ENCODE measurements at regions not wholly inside any gene's neighbourhood (a gene's known extent, or its start where the extent isn't known, plus 50 kb on each side); places are given as distances from the start of the nearest gene placed in this dataset.

DNA sequence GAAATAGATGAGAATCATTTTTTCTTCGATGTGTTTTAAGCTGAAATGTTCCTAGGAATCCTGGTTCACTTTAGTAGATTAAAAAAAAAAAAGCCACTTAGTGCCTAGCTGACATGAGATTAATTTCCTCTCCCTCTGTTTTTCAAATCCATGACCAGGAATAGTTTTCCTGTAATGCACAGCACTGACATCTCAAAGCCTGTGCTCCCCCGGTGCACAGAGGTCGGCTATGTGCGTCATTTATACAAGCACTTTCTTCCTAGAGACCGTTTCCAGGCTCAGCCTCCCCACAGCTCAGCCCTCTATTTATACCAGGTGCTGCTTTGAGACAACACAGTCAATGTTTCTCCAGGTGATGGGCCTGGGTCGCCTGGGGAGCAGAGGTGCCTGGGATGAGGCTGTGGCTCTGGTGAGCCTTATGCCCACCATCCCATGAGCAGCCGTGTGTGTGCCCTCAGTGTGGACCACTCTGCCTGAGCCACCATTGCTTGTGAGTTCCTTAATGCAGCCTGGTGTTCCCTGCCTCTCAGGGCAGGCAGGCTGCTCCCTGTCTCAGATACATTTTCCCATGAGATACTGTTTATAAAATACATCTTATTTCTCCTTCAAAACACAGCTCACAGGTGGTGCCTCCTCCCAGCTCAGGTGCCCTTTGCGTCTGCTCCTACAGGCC is 515.7 kb upstream of the HS6ST1 start:
- Histone ChIP-seq H2AFZ (ENCODE audit: low read length) (no peak overlapping the region), H4K20me1 (ENCODE audit: low read length) (no peaks in the 10 kb centered on the region), H3K9me3 (ENCODE audit: low read length) (no peaks in the 10 kb centered on the region), H3F3A (ENCODE audit: low read length, unreplicated experiment) (no peaks in the 10 kb centered on the region), H3K9me2 (replicated peaks; ENCODE audit: low read length) (no peaks in the 10 kb centered on the region), H3K4me2 (ENCODE audit: low read length) (no peak overlapping the region), H3K79me2 (ENCODE audit: low read length) (no peaks in the 10 kb centered on the region), H3K4me3 (ENCODE audit: low read length) (no peak overlapping the region), H3K9ac (ENCODE audit: low read length) (no peak overlapping the region), H3K27me3 (ENCODE audit: low read length) (no peaks in the 10 kb centered on the region), H3K27ac (ENCODE audit: low read length) (no peak overlapping the region), H3K4me1 (ENCODE audit: insufficient read depth, low read length) (no peaks in the 10 kb centered on the region), H3K36me3 (ENCODE audit: low read depth, low read length) (no peaks in the 10 kb centered on the region)
- BruUV-seq (replicated peaks) = no TSS peak
- intact Hi-C loops (cut with micrococcal nuclease) = no loop called here
- POLR2A ChIA-PET (ENCODE audit: unreplicated experiment) = no interaction called here
- no peak for ATAC-seq
- CTCF ChIA-PET = no interaction called here
- TF ChIP-seq EZH2 (IDR thresholded peaks at IDR 0.05; ENCODE audit: low read length, unreplicated experiment) = no peak
- TF ChIP-seq, protein P1, sequence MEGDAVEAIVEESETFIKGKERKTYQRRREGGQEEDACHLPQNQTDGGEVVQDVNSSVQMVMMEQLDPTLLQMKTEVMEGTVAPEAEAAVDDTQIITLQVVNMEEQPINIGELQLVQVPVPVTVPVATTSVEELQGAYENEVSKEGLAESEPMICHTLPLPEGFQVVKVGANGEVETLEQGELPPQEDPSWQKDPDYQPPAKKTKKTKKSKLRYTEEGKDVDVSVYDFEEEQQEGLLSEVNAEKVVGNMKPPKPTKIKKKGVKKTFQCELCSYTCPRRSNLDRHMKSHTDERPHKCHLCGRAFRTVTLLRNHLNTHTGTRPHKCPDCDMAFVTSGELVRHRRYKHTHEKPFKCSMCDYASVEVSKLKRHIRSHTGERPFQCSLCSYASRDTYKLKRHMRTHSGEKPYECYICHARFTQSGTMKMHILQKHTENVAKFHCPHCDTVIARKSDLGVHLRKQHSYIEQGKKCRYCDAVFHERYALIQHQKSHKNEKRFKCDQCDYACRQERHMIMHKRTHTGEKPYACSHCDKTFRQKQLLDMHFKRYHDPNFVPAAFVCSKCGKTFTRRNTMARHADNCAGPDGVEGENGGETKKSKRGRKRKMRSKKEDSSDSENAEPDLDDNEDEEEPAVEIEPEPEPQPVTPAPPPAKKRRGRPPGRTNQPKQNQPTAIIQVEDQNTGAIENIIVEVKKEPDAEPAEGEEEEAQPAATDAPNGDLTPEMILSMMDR (conservative IDR thresholded peaks at IDR 0.05; ENCODE audit: low read depth, low read length) = no peak
- no peak for TF ChIP-seq EZH2phosphoT487 (IDR thresholded peaks at IDR 0.05; ENCODE audit: borderline replicate concordance, low read length)
- no peak for DNase-seq

DNA sequence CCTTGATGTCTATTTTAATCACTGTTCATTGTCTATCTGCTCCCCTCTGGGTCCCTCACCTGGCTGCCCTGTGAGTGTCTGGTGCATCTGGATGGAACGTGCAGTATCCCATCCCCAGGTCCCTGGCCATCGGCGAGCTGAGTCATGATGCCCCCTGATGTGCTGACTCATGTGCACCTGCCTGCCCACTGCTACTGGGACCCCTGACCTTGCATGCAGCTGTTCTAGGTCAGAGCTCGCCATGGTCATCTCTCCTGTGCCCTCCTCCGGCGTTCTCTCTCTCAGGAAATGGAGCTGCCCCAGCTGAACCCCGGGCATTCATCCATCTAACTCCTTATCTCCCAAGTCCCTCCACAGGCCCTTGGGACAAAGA is 516.2 kb upstream of the HS6ST1 start:
- H3K9me2 ChIP-seq (replicated peaks; ENCODE audit: low read length) = no peaks in the 10 kb centered on the region
- intact Hi-C loops (cut with micrococcal nuclease) = no loop called here
- CTCF ChIA-PET = no interaction called here
- no peak overlapping the region for H3K4me3 ChIP-seq (ENCODE audit: low read length)
- no peaks in the 10 kb centered on the region for H3F3A ChIP-seq (ENCODE audit: low read length, unreplicated experiment)
- no peak for ATAC-seq
- H4K20me1 ChIP-seq (ENCODE audit: low read length) = no peaks in the 10 kb centered on the region
- no peaks in the 10 kb centered on the region for H3K27me3 ChIP-seq (ENCODE audit: low read length)
- H3K79me2 ChIP-seq (ENCODE audit: low read length) = no peaks in the 10 kb centered on the region
- TF ChIP-seq EZH2 (IDR thresholded peaks at IDR 0.05; ENCODE audit: low read length, unreplicated experiment) (no peak), EZH2phosphoT487 (IDR thresholded peaks at IDR 0.05; ENCODE audit: borderline replicate concordance, low read length) (no peak)
- TF ChIP-seq, protein P1 (conservative IDR thresholded peaks at IDR 0.05; ENCODE audit: low read depth, low read length) = no peak
- H3K27ac ChIP-seq (ENCODE audit: low read length) = no peak overlapping the region
- POLR2A ChIA-PET (ENCODE audit: unreplicated experiment) = no interaction called here
- no peak for DNase-seq
- no peak overlapping the region for H2AFZ ChIP-seq (ENCODE audit: low read length)
- no peaks in the 10 kb centered on the region for H3K36me3 ChIP-seq (ENCODE audit: low read depth, low read length)
- no peaks in the 10 kb centered on the region for H3K4me1 ChIP-seq (ENCODE audit: insufficient read depth, low read length)
- no peaks in the 10 kb centered on the region for H3K9me3 ChIP-seq (ENCODE audit: low read length)
- no peak overlapping the region for H3K9ac ChIP-seq (ENCODE audit: low read length)
- no peak overlapping the region for H3K4me2 ChIP-seq (ENCODE audit: low read length)
- BruUV-seq (replicated peaks) = no TSS peak

DNA sequence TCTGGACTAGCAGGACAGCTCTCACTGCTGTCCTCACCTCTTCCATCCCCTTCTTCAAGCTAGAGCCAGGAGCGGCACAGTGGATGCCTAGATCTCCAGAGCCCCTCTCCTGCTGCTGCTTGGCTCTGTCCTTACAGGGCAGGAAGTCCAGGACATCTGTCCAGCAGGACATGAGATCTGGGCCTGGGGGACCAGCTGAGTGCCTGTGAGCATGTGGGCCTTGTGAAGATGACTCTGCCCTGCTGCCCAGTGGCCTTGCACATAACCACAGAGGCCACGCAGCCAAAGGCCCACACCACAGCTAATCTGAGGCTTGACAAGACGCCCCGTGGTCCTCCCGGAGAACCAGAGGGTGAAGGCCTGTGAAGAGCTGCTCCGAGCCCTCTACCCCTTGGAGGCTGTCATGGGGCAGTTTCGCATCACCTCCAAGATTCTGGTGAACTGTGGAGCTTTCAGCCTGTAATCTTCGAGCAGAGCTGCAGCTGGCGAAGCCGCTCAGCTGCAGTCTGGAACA is 516.7 kb upstream of the HS6ST1 start:
- no peaks in the 10 kb centered on the region for H3K4me1 ChIP-seq (ENCODE audit: insufficient read depth, low read length)
- no peak overlapping the region for H3K9ac ChIP-seq (ENCODE audit: low read length)
- H3K36me3 ChIP-seq (ENCODE audit: low read depth, low read length) = no peaks in the 10 kb centered on the region
- ChIA-PET POLR2A (ENCODE audit: unreplicated experiment) (no interaction called here), CTCF (no interaction called here)
- no peak for ATAC-seq
- H3K9me2 ChIP-seq (replicated peaks; ENCODE audit: low read length) = no peaks in the 10 kb centered on the region
- TF ChIP-seq, protein P1 (conservative IDR thresholded peaks at IDR 0.05; ENCODE audit: low read depth, low read length) = no peak
- TF ChIP-seq EZH2phosphoT487 (IDR thresholded peaks at IDR 0.05; ENCODE audit: borderline replicate concordance, low read length) = no peak
- TF ChIP-seq EZH2 (IDR thresholded peaks at IDR 0.05; ENCODE audit: low read length, unreplicated experiment) = no peak
- intact Hi-C loops (cut with micrococcal nuclease) = no loop called here
- H3K4me2 ChIP-seq (ENCODE audit: low read length) = no peak overlapping the region
- no peak overlapping the region for H3K4me3 ChIP-seq (ENCODE audit: low read length)
- no peaks in the 10 kb centered on the region for H4K20me1 ChIP-seq (ENCODE audit: low read length)
- no TSS peak for BruUV-seq (replicated peaks)
- no peaks in the 10 kb centered on the region for H3K27me3 ChIP-seq (ENCODE audit: low read length)
- H3K79me2 ChIP-seq (ENCODE audit: low read length) = no peaks in the 10 kb centered on the region
- H3K27ac ChIP-seq (ENCODE audit: low read length) = no peak overlapping the region
- H2AFZ ChIP-seq (ENCODE audit: low read length) = no peak overlapping the region
- DNase-seq = no peak
- H3F3A ChIP-seq (ENCODE audit: low read length, unreplicated experiment) = no peaks in the 10 kb centered on the region
- H3K9me3 ChIP-seq (ENCODE audit: low read length) = no peaks in the 10 kb centered on the region
